ENCODE measurements at regions not wholly inside any gene's neighbourhood (a gene's known extent, or its start where the extent isn't known, plus 50 kb on each side); places are given as distances from the start of the nearest gene placed in this dataset.
A peak's percentile ranks its signal among the peaks of the same experiment; 100 is the strongest.

DNA sequence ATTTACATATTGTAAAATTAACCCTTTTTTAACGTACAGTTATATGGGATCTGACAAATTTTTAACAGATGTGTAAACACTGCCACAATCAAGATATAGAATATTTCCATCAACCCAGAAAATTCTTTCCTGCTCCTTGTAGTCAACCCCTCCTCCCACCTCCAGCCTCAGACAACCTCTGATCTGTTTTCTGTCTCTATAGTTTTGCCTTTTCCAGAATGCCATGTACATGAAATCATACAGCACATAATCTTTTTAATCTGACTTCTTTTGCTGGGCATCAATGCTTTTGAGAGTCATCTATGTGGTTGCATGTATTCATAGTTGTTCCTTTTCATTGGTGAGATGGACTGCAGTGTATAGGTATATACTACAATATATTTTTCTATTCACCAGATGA, 153.0 kb downstream of the SMAD6 start:
- Mint-ChIP-seq H3K27ac (no peak overlapping the region), H3K9me3 (no peaks in the 10 kb centered on the region), H3K4me1 (peaks cover 13% of the 10 kb centered on the region), H3K36me3 (no peaks in the 10 kb centered on the region), H3K4me3 (no peak overlapping the region)
- DNase-seq (ENCODE audit: low spot score in 2 of 2) (no peak), ATAC-seq (no peak)

DNA sequence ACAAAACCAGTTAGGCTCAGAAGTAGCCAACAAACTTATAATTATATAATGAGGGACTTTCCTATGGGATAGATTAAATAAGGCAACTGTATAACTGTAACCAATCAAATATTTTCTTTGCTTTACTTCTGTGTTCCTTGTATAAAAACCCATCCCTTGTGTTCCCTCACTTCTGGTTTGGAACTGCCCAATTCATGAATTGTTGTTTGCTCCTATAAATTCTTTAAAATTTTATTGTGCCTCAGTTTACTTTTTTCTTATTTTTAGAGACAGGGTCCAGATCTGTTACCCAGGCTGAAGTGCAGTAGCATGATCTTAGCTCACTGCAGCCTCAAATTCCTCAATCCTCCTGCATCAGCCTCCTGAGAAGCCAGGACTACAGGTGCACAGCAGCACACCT, 155.7 kb downstream of the SMAD6 start:
- DNase-seq (ENCODE audit: low spot score in 2 of 2) (no peak), ATAC-seq (no peak)
- Mint-ChIP-seq H3K36me3 (no peaks in the 10 kb centered on the region), H3K27ac (no peak overlapping the region), H3K4me1 (peaks cover under 1% of the 10 kb centered on the region), H3K9me3 (no peaks in the 10 kb centered on the region), H3K4me3 (no peak overlapping the region)

DNA sequence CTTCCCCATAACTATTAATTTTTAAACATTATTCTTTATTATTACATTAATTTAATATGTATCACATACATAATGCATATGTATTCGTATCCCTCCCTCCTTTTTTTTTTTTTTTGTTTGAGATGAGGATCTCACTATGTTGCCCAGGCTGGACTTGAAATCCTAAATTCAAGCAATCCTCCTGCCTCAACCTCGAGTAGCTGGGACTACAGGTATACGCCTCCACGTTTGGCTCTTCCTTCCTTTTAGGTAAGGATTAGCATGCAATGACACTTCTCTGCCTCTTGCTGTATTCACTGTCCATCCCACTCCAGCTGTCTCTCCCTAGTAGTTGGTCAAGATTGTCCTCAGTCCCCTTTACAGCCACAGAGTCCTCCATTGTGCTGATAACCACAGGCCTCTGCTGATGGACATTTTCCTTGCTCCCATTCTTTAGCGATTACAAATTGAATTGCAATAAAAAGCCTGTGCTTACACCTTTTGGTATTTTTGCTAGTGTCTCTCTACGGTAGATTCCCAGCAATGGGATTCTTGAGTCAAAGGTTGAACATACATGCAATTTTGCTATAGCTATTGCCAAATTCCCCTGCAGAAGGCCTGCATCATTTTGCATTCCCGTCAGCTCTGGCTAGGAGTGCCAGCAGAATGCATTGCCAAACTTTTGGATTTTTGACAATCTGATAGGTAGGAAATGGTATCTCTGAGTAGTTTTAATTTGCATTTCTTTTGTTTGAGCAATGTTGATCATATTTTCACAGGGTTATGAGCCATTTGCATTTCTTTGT, 156.6 kb downstream of the SMAD6 start:
- no peaks in the 10 kb centered on the region for H3K36me3 Mint-ChIP-seq
- H3K27ac Mint-ChIP-seq: no peak overlapping the region
- DNase-seq (ENCODE audit: low spot score in 2 of 2): no peak
- ATAC-seq: no peak
- H3K4me3 Mint-ChIP-seq: no peak overlapping the region
- H3K9me3 Mint-ChIP-seq: no peaks in the 10 kb centered on the region
- H3K4me1 Mint-ChIP-seq: peaks cover 10% of the 10 kb centered on the region

DNA sequence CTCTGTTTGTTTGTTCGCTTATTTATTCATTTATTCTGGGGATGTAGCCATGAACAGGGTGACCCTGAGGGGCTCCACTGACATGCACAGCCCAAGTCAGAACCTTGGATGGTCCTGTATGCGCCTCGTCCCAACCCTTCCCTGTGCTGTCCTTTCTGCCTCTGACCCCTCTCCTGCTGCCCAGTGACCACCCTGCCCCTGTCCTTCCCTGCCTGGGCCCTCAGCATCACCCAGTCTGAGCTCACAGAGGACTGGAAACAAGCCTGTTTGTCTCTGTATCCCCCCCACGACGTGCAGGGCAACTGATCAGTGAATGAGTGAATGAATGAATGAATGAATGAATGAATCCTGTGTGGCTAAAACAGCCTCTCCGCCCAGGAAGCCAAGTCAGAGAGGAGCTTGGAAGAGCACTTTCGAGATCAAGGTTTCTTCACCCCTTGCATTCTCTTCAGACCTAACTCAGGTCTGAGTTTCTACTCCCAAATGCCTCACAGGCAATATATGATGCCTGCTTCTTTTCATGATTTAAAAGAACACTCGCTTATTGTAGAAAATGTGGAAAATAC, 157.7 kb downstream of the SMAD6 start:
- Mint-ChIP-seq H3K4me1 (peaks cover 10% of the 10 kb centered on the region), H3K27ac (no peak overlapping the region), H3K36me3 (no peaks in the 10 kb centered on the region), H3K4me3 (no peak overlapping the region), H3K9me3 (no peaks in the 10 kb centered on the region)
- ATAC-seq (no peak), DNase-seq (ENCODE audit: low spot score in 2 of 2) (no peak)

DNA sequence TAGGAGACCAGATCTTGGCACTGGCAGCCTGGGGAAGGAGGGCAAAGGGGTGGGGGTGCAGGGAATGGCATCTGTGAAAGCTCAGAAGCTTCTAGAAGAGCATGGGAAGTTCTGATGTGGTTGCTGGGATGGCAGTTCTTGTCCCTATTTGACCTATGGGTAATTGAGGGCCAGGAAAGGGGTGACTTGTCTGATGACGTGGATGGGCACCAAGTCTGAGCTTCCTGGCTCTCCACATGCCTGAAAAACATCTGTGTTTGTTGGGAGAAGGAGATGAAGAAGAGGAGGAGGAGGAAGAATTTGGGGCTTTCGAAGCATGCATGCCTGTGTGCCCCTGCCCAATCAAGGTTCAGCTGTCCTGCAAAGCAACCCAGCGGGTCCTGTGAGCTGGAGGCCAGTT, 158.8 kb downstream of the SMAD6 start:
- H3K9me3 Mint-ChIP-seq: no peaks in the 10 kb centered on the region
- H3K4me3 Mint-ChIP-seq: no peak overlapping the region
- H3K27ac Mint-ChIP-seq: no peak overlapping the region
- no peak for ATAC-seq
- H3K36me3 Mint-ChIP-seq: no peaks in the 10 kb centered on the region
- H3K4me1 Mint-ChIP-seq: peaks cover 10% of the 10 kb centered on the region
- no peak for DNase-seq (ENCODE audit: low spot score in 2 of 2)

DNA sequence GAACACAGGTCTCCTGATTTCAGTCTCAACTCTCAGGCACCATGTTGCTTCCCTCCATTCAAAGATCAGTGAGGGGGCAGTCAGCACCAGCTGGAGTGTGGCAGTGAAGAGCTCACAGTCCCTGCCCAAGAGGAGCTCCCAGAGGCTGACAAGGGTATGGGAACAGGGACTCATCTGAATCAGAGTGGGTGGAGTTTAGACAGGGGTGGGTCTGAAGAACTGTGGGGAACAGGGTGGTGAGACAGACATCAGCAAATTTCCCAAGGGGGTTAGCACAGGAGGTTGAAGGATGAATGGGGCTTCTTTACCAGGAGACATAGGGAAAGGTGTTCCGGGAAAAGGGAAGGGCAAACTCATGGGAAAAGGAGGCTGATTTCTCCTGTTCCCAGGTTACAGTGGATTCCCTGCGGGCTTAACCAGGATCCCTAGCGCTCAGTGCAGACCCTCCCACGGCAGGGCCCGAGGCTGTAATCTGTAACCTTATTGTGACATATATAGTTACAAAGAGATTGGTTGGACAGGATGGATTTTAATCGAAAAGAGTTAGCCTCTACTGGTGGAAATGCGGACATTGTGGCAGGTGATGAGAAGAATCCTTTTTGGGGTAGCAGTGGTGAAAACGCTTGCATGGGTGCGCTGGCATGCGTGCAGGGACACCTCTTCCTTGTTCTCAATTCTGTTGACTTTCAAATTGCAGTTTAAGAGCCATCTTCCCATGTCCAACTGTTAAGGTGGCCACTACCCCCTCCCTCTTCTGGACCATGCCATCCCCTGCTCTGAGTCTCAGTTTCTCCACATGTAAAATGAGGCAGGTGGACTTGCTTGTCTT, 160.3 kb downstream of the SMAD6 start:
- H3K27ac Mint-ChIP-seq: no peak overlapping the region
- H3K36me3 Mint-ChIP-seq: no peaks in the 10 kb centered on the region
- ATAC-seq: no peak
- no peak overlapping the region for H3K4me3 Mint-ChIP-seq
- H3K9me3 Mint-ChIP-seq: no peaks in the 10 kb centered on the region
- peaks cover 10% of the 10 kb centered on the region for H3K4me1 Mint-ChIP-seq
- no peak for DNase-seq (ENCODE audit: low spot score in 2 of 2)

DNA sequence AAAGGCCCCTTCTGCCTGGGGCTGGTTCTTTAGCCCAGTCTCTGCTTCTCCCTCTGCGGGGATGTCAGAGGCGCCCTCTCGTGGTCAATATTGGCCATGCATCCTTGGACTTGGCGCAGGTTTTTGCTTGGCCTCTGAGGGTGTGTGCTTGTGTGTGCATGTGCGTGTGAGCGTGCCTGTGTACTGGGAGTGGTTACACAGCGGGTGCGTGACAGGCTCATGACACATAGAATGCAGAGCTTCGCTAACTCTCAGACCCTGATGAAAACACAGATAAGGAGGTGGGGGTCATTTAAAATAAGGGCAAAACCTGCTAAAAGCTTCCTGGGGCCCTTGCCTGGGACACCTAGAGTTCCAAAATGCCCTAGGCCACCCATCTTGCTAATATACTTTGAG, 160.9 kb downstream of the SMAD6 start:
- H3K36me3 Mint-ChIP-seq: peaks cover 5% of the 10 kb centered on the region
- DNase-seq (ENCODE audit: low spot score in 2 of 2) (peak; percentile 77 to 90), ATAC-seq (peak; percentile 86)
- no peak overlapping the region for H3K27ac Mint-ChIP-seq
- peaks cover 10% of the 10 kb centered on the region for H3K4me1 Mint-ChIP-seq
- no peak overlapping the region for H3K4me3 Mint-ChIP-seq
- H3K9me3 Mint-ChIP-seq: no peaks in the 10 kb centered on the region

DNA sequence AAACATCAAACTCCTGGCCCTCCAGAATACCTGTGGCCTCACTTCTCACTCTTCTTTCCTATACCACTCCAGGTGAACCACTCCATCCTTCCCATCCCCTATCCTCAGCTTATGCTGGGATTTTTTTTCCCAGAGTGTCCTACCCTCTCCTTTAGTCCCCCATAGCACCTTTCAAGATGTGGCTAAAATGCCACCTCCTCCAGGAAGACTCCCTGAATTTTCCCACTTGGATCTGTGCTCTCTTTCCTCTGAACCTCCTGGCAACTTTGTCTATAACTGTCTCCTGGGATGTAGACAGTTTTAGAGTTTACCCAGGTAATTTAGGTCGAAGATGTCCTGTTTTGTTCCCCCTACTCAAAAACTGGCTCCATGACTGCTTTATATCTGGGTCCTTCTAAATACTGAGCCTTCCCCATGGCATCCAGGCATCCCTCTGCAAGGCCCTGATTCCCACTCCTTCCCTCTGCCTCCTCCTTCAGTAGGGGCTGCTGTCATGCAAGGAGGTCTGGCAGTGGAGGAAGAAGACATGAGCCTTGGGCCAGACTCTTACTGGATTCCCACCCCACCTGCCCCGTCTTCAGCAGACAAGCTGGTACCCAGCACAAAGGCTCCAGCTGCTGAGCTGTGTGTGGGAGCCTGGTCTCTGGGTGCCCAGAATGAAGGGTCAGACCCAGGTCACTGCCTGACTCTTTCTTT, 161.5 kb downstream of the SMAD6 start:
- no peak for DNase-seq (ENCODE audit: low spot score in 2 of 2)
- Mint-ChIP-seq H3K4me3 (no peak overlapping the region), H3K36me3 (peaks cover 5% of the 10 kb centered on the region), H3K9me3 (no peaks in the 10 kb centered on the region), H3K27ac (no peak overlapping the region), H3K4me1 (peaks cover 10% of the 10 kb centered on the region)
- no peak for ATAC-seq

DNA sequence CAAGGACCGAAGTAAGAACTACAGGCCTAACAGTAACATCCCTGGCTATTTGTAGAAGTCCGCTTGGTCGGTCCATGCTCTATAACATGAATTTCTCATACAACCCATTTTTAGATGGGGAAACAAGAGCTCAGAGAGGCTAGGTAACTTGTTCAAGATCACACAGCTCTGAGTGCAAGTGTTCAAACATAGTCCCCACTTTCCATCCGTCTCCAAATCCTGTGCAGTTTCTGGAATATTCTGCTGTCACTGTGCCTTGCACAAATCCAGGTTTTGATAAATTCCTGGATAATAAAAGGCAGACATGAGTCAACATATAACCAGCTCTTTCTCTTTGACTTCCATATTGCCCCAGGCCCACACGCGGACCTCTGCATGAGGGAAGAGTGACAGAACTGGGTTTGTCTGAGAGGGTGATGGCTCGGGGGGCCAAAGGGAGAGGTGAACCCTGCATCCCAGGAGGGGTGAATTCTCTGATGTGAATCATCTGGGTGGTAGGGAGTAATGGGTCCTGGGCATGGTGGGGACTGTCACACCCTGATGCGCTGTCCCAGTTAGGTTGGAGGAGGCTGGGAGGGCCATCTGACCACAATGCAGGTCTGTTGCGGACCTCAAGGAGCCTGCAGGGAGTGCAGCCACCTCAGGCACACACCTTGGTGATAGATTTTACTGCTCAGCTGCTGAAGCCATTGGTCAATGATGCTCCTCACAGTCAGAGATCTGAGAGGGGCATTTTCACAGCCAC, 162.2 kb downstream of the SMAD6 start:
- H3K4me1 Mint-ChIP-seq: peaks cover 10% of the 10 kb centered on the region
- H3K9me3 Mint-ChIP-seq: no peaks in the 10 kb centered on the region
- ATAC-seq: no peak
- no peak for DNase-seq (ENCODE audit: low spot score in 2 of 2)
- peaks cover 5% of the 10 kb centered on the region for H3K36me3 Mint-ChIP-seq
- H3K27ac Mint-ChIP-seq: no peak overlapping the region
- H3K4me3 Mint-ChIP-seq: no peak overlapping the region

DNA sequence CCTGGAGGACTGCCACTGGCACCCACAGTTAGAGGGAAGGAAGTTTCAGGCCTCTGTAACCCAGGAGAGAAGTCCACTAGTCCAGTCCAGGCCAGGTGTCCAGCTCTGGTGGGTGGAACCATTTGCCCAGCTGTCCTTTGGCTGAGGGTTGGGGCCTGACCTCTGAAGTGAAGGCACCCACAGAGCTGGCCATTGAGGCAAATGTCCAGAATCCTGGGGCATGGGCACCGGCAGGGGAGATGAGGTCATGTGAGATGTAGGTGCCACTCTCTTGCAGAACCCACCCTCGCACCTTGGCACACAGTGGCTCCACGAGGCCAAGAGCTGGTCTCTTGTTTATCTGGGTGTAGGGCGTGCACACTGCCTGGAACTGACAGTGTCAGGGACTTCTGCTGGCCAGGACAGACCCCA, 162.8 kb downstream of the SMAD6 start:
- Mint-ChIP-seq H3K9me3 (no peaks in the 10 kb centered on the region), H3K27ac (no peak overlapping the region)
- no peak for DNase-seq (ENCODE audit: low spot score in 2 of 2)

DNA sequence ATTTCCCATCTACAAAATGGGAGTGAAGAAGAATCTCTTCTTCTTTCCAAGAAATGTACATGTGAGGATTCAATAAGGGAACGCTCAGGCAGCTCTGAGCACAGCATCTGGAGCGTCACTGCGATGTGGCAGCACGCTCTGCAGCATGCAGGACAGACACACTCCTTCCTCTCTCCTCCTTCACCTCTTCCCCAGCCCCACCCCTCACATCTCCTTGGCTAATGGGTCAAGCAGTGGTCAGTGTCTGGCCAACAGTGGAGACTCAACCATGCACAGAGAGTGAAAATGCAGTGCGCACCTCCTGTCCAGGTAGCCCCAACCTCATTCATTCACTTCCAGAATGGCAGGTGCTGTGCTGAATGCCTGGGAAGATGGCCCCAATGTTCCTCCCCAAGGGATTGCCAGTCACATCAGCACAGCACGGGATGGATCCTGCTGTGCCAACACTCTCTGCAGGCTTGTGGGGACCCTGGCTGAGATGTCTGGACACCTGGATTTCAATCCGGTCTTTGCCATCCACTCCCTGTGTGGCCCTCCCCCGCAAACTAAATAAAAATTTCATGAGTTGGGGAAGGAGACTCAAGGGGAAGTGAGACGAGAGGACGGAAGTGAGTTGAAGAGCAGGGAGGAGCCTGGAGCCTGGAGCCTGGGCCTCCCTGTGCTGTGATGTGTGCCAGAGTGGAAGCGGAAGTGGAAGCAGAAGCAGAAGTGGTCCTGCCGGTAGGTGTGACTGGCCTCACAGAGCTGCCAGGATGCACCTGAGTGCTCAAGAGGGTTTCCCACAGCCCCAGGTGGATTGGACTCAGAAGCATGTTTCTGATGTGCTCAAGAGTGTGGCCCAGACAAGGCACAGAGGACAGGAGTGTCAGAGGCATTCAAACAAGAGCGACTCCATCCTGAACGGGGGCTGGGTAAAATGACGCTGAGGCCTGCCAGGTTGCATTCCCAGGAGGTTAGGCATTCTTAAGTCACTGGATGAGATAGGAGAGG, 163.9 kb downstream of the SMAD6 start:
- peak; percentile 29 for ATAC-seq
- Mint-ChIP-seq H3K4me3 (no peak overlapping the region), H3K36me3 (peaks cover 5% of the 10 kb centered on the region), H3K27ac (no peak overlapping the region), H3K9me3 (no peaks in the 10 kb centered on the region), H3K4me1 (peaks cover 10% of the 10 kb centered on the region)
- no peak for DNase-seq (ENCODE audit: low spot score in 2 of 2)

More for the DNA sequence above, 162.8 kb downstream of the SMAD6 start:
- ATAC-seq: no peak
- Mint-ChIP-seq H3K4me3 (no peak overlapping the region), H3K4me1 (peaks cover 10% of the 10 kb centered on the region), H3K36me3 (peaks cover 5% of the 10 kb centered on the region)

DNA sequence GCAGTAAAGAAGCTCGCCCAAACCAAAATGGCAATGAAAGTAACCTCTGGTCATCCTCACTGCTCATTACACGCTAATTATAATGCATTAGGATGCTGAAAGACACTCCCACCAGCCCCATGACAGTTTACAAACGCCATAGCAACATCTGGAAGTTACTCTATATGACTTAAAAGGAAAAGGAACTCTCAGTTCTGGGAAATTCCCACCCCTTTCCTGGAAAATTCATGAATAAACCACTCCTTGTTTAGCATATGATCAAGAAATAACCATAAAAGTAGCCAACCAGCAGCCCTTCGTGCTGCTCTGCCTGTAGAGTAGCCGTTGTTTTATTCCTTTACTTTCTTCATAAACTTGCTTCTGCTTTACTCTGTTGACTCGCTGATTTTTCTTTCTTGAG, 164.6 kb downstream of the SMAD6 start:
- Mint-ChIP-seq H3K4me3 (no peak overlapping the region), H3K9me3 (no peaks in the 10 kb centered on the region)
- no peak for ATAC-seq

DNA sequence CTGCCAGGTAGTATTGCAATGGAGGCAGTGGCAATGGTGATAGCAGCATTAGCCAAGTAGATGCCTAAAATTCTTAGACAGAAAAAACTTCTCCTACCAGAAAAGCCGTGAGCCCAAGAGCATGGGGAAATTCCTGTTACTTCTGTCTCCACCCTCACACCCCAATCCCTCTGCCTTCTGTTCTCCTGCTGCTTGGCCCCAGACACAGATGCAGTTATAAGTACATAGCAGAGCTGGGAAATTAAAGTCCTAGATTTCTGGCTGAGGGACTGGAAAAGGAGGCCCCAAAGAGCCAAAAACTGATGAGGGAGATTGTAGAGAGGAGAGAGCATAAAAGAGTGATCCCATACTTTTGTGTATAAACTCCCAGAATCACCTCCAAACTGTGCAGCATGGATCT, 166.9 kb downstream of the SMAD6 start:
- ATAC-seq: no peak
- Mint-ChIP-seq H3K4me3 (no peak overlapping the region), H3K27ac (no peak overlapping the region), H3K9me3 (no peaks in the 10 kb centered on the region), H3K36me3 (peaks cover 5% of the 10 kb centered on the region), H3K4me1 (no peaks in the 10 kb centered on the region)
- no peak for DNase-seq (ENCODE audit: low spot score in 2 of 2)

More for the DNA sequence above, 164.6 kb downstream of the SMAD6 start:
- H3K27ac Mint-ChIP-seq: no peak overlapping the region
- peaks cover 10% of the 10 kb centered on the region for H3K4me1 Mint-ChIP-seq
- H3K36me3 Mint-ChIP-seq: peaks cover 5% of the 10 kb centered on the region
- no peak for DNase-seq (ENCODE audit: low spot score in 2 of 2)

DNA sequence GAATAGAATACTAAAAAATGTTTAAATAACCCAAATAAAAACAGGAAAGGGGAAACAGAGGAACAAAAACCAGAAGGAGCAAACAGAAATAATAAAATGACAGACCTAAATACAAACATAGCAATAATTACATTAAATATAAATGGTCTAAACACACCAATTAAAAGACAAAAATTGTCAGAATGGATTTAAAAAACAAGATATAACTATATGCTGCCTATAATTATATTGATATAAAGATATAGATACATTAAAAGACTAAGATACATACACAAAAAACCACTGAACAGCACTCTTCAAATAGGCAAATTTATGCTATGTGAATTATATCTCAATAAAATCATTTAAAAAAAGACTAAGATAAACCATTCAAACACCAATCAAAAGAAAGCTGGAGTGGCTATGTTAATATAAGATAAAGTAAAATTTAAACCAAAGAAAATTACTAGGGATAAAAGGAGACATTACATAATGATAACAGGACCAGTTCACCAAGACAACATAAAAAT, 168.9 kb downstream of the SMAD6 start:
- Mint-ChIP-seq H3K9me3 (no peaks in the 10 kb centered on the region), H3K4me3 (no peak overlapping the region), H3K4me1 (no peaks in the 10 kb centered on the region), H3K27ac (no peak overlapping the region), H3K36me3 (peaks cover 5% of the 10 kb centered on the region)
- no peak for ATAC-seq
- DNase-seq (ENCODE audit: low spot score in 2 of 2): no peak

All from stimulated activated effector memory CD8-positive, alpha-beta T cell treated with anti-CD3 and anti-CD28 coated beads, Interleukin-12 subunit alpha, Interleukin-12 subunit beta, amount 100 ng/mL, for 72 hours (primary cell).